ENCODE measurements at regions not wholly inside any gene's neighbourhood (a gene's known extent, or its start where the extent isn't known, plus 50 kb on each side); places are given as distances from the start of the nearest gene placed in this dataset.
A peak's percentile ranks its signal among the peaks of the same experiment; 100 is the strongest.

- TF ChIP-seq CTCF (IDR thresholded peaks at IDR 0.05; ENCODE audit: borderline replicate concordance, extremely low read depth, low read length, poor library complexity, severe bottlenecking) (no peak), EZH2 (IDR thresholded peaks at IDR 0.05; ENCODE audit: borderline replicate concordance, low read depth, low read length, severe bottlenecking) (no peak)
- peak overlapping the region; percentile 52 for H3K4me2 ChIP-seq (ENCODE audit: insufficient read depth, low read length)
- no peaks in the 10 kb centered on the region for H3K27me3 ChIP-seq (ENCODE audit: insufficient read depth, low read length, poor library complexity)
- H3K4me3 ChIP-seq (ENCODE audit: low read depth in 1 of 2, low read length in 2 of 2): peak overlapping the region in 1 of 2 experiments; percentile 37; a peak in 2 of 4 replicates
- H4K20me1 ChIP-seq (ENCODE audit: insufficient read depth, low read length): no peaks in the 10 kb centered on the region
- peak overlapping the region; percentile 98 for H3K27ac ChIP-seq (ENCODE audit: low read length)
- H3K9ac ChIP-seq (ENCODE audit: low read depth, low read length): peak overlapping the region; percentile 51
- no peaks in the 10 kb centered on the region for H3K36me3 ChIP-seq (ENCODE audit: insufficient read depth, low read length)
- no peaks in the 10 kb centered on the region for H3K79me2 ChIP-seq (ENCODE audit: insufficient read depth, low read length)
- peak overlapping the region; percentile 83 for H2AFZ ChIP-seq (ENCODE audit: low read depth, low read length)
- peaks cover 32% of the 10 kb centered on the region for H3K4me1 ChIP-seq (ENCODE audit: insufficient read depth, low read length)
- ATAC-seq (ENCODE audit: insufficient read depth, low read depth): peak; percentile 92
- no peaks in the 10 kb centered on the region for H3K9me3 ChIP-seq (ENCODE audit: insufficient read depth, low read length, severe bottlenecking)
- peak; percentile 46 for DNase-seq
Observed at GRCh38 chr5:119789406-119790117, 160.2 kb downstream of the FAM170A start.

- Histone ChIP-seq H2AFZ (ENCODE audit: low read depth, low read length) (no peak overlapping the region; the same call in 1 of the 2 replicates), H3K27ac (ENCODE audit: low read length) (0 out of 2 replicates have a peak overlapping the region, but pooled peaks have one; percentile 14), H4K20me1 (ENCODE audit: insufficient read depth, low read length) (no peaks in the 10 kb centered on the region), H3K4me3 (ENCODE audit: low read depth in 1 of 2, low read length in 2 of 2) (no peak overlapping the region), H3K9me3 (ENCODE audit: insufficient read depth, low read length, severe bottlenecking) (no peaks in the 10 kb centered on the region), H3K36me3 (ENCODE audit: insufficient read depth, low read length) (no peaks in the 10 kb centered on the region), H3K9ac (ENCODE audit: low read depth, low read length) (no peak overlapping the region), H3K4me1 (ENCODE audit: insufficient read depth, low read length) (peaks cover 44% of the 10 kb centered on the region), H3K4me2 (ENCODE audit: insufficient read depth, low read length) (no peak overlapping the region), H3K79me2 (ENCODE audit: insufficient read depth, low read length) (no peaks in the 10 kb centered on the region), H3K27me3 (ENCODE audit: insufficient read depth, low read length, poor library complexity) (no peaks in the 10 kb centered on the region)
- ATAC-seq (ENCODE audit: insufficient read depth, low read depth): no peak
- no peak for DNase-seq
- no peak for TF ChIP-seq CTCF (IDR thresholded peaks at IDR 0.05; ENCODE audit: borderline replicate concordance, extremely low read depth, low read length, poor library complexity, severe bottlenecking)
- TF ChIP-seq EZH2 (IDR thresholded peaks at IDR 0.05; ENCODE audit: borderline replicate concordance, low read depth, low read length, severe bottlenecking): no peak
Observed at GRCh38 chr5:119792161-119792799, 162.9 kb downstream of the FAM170A start.

- Histone ChIP-seq H3K4me3 (ENCODE audit: low read depth in 1 of 2, low read length in 2 of 2) (no peak overlapping the region), H2AFZ (ENCODE audit: low read depth, low read length) (peak overlapping the region; percentile 34; the same call in 1 of the 2 replicates), H3K9me3 (ENCODE audit: insufficient read depth, low read length, severe bottlenecking) (no peaks in the 10 kb centered on the region), H3K27ac (ENCODE audit: low read length) (peak overlapping the region; percentile 19; the same call in 1 of the 2 replicates), H4K20me1 (ENCODE audit: insufficient read depth, low read length) (no peaks in the 10 kb centered on the region), H3K27me3 (ENCODE audit: insufficient read depth, low read length, poor library complexity) (no peaks in the 10 kb centered on the region), H3K9ac (ENCODE audit: low read depth, low read length) (no peak overlapping the region), H3K4me1 (ENCODE audit: insufficient read depth, low read length) (peaks cover 19% of the 10 kb centered on the region), H3K36me3 (ENCODE audit: insufficient read depth, low read length) (no peaks in the 10 kb centered on the region), H3K79me2 (ENCODE audit: insufficient read depth, low read length) (no peaks in the 10 kb centered on the region), H3K4me2 (ENCODE audit: insufficient read depth, low read length) (no peak overlapping the region)
- TF ChIP-seq CTCF (IDR thresholded peaks at IDR 0.05; ENCODE audit: borderline replicate concordance, extremely low read depth, low read length, poor library complexity, severe bottlenecking): no peak
- no peak for TF ChIP-seq EZH2 (IDR thresholded peaks at IDR 0.05; ENCODE audit: borderline replicate concordance, low read depth, low read length, severe bottlenecking)
- DNase-seq: peak; percentile 17
- peak; percentile 71 for ATAC-seq (ENCODE audit: insufficient read depth, low read depth)
Observed at GRCh38 chr5:119795768-119796167, 166.4 kb downstream of the FAM170A start.
